ENCODE measurements at regions not wholly inside any gene's neighbourhood (a gene's known extent, or its start where the extent isn't known, plus 50 kb on each side); places are given as distances from the start of the nearest gene placed in this dataset.

- no peak for DNase-seq
Measured at GRCh38 chr4:157444014-157444413, 223.5 kb downstream of the GRIA2 start.

- DNase-seq, result no peak
Measured at GRCh38 chr4:157443537-157443936, 223.0 kb downstream of the GRIA2 start.

- no peak for DNase-seq
Measured at GRCh38 chr4:157425897-157426296, 205.4 kb downstream of the GRIA2 start.

- no peak for DNase-seq
Measured at GRCh38 chr4:157423526-157424020, 203.0 kb downstream of the GRIA2 start.

GRCh38 chr4:157421365-157421764 lies 200.8 kb downstream of the GRIA2 start:
- no peak for DNase-seq
